PC-9 (cell line): ENCODE measurements at regions not wholly inside any gene's neighbourhood (a gene's known extent, or its start where the extent isn't known, plus 50 kb on each side); places are given as distances from the start of the nearest gene placed in this dataset.

Source experiments
- BruUV-seq: library from RNA; stranded (reverse); fragments of 400-500 nt; replicated peaks from 2 replicates; lab custom pipeline; 2021; lab: Mats Ljungman, UMichigan
- CTCF ChIA-PET: fragments of 300-600 bp; sonication (Branson Sonifier 250); formaldehyde crosslinking; loops from one replicate; lab custom pipeline; 2022; ENCODE audit warnings: antibody characterized with exemption; lab: Charles Lee
- POLR2A ChIA-PET: fragments of 300-600 bp; sonication (Branson Sonifier 250); formaldehyde crosslinking; loops from one replicate; lab custom pipeline; 2022; ENCODE audit warnings: antibody characterized with exemption; ENCODE audit not compliant: unreplicated experiment; lab: Charles Lee
- DNase-seq, 2 experiments: peaks; one replicate each; pipeline versions ENCODE4 v3.0.0 to v3.0.0-alpha.2; 2015 to 2022; ENCODE audit warnings: mixed read lengths in 1 of 2
- H2AFZ ChIP-seq: fragments of 200-600 bp; sonication (generic); 2 replicates; pipeline ENCODE4 v1.8.1; 2017; ENCODE audit warnings: antibody characterized with exemption
- H3F3A ChIP-seq: fragments of 200-600 bp; sonication (generic); 2 replicates; pipeline ENCODE4 v1.8.1; 2017; ENCODE audit warnings: antibody characterized with exemption, mild to moderate bottlenecking, low read depth; ENCODE audit not compliant: insufficient read depth
- H3K27ac ChIP-seq: fragments of 200-600 bp; sonication (generic); 2 replicates; pipeline ENCODE4 v1.6.1; 2016; ENCODE audit warnings: mixed run types
- H3K27me3 ChIP-seq: fragments of 200-600 bp; sonication (generic); 2 replicates; pipeline ENCODE4 v1.6.1; 2016; ENCODE audit warnings: low read depth, mixed run types; ENCODE audit not compliant: insufficient read depth
- H3K36me3 ChIP-seq: fragments of 200-600 bp; sonication (generic); 2 replicates; pipeline ENCODE4 v1.6.1; 2016; ENCODE audit warnings: low read depth, mixed run types
- H3K4me1 ChIP-seq: fragments of 200-600 bp; sonication (generic); replicated peaks from 2 replicates; pipeline ENCODE4 v1.6.1; 2016; ENCODE audit warnings: mixed run types; ENCODE audit not compliant: insufficient read depth
- H3K4me2 ChIP-seq: fragments of 200-600 bp; sonication (generic); 2 replicates; pipeline ENCODE4 v1.6.1; 2017; ENCODE audit warnings: mixed run types
- H3K4me3 ChIP-seq: fragments of 200-600 bp; sonication (generic); 2 replicates; pipeline ENCODE4 v1.6.1; 2016; ENCODE audit warnings: mixed run types
- H3K79me2 ChIP-seq: fragments of 200-600 bp; sonication (generic); 2 replicates; pipeline ENCODE4 v1.6.1; 2017; ENCODE audit warnings: low read depth, mixed run types
- H3K9me2 ChIP-seq: fragments of 200-600 bp; sonication (generic); 2 replicates; pipeline ENCODE4 v1.8.1; 2017; ENCODE audit warnings: mild to moderate bottlenecking; ENCODE audit not compliant: insufficient read depth
- H3K9me3 ChIP-seq: fragments of 200-600 bp; sonication (generic); 2 replicates; pipeline ENCODE4 v1.8.1; 2016; ENCODE audit warnings: low read depth; ENCODE audit not compliant: insufficient read depth
- H4K20me1 ChIP-seq: fragments of 200-600 bp; sonication (generic); 2 replicates; pipeline ENCODE4 v1.8.1; 2017; ENCODE audit not compliant: insufficient read depth
- CTCF ChIP-seq: fragments of 200-600 bp; sonication (generic); conservative IDR thresholded peaks from 2 replicates; pipeline ENCODE4 v1.6.1; 2017; ENCODE audit warnings: mixed run types, antibody characterized with exemption, mild to moderate bottlenecking, moderate library complexity
- EZH2 ChIP-seq: fragments of 200-600 bp; sonication (generic); IDR thresholded peaks from 2 replicates; pipeline ENCODE4 v1.8.0; 2017; ENCODE audit warnings: antibody characterized with exemption, low read depth
- intact Hi-C: fragments of 100-400 bp; cut with micrococcal nuclease; formaldehyde crosslinking; loops from one replicate; pipeline ENCODE4 v1.10.0; 2022; ENCODE audit not compliant: unreplicated experiment

GRCh38 chr11:104688731-104689130 lies 209.5 kb downstream of the CASP12 start:
- Histone ChIP-seq H3K27me3 (no peaks in the 10 kb centered on the region), H3K9me2 (no peaks in the 10 kb centered on the region), H3K79me2 (no peaks in the 10 kb centered on the region), H3K36me3 (no peaks in the 10 kb centered on the region), H3K4me1 (no peaks in the 10 kb centered on the region), H2AFZ (no peak overlapping the region), H3K4me3 (no peak overlapping the region), H3K27ac (no peak overlapping the region), H3K9me3 (no peaks in the 10 kb centered on the region; the same call in 1 of the 2 replicates), H3K4me2 (no peak overlapping the region), H3F3A (no peaks in the 10 kb centered on the region), H4K20me1 (no peaks in the 10 kb centered on the region)
- no TSS peak for BruUV-seq
- ChIA-PET POLR2A (no interaction called here), CTCF (no interaction called here)
- DNase-seq, result no peak
- intact Hi-C loops, result no loop called here
- TF ChIP-seq EZH2, result no peak
- no peak for TF ChIP-seq CTCF

GRCh38 chr11:104682206-104682605 lies 216.1 kb downstream of the CASP12 start:
- no peaks in the 10 kb centered on the region for H3K4me1 ChIP-seq
- TF ChIP-seq EZH2 (no peak), CTCF (no peak)
- no peaks in the 10 kb centered on the region; the same call in 1 of the 2 replicates for H3K9me2 ChIP-seq
- H3K4me3 ChIP-seq, result no peak overlapping the region
- H3K27ac ChIP-seq, result no peak overlapping the region
- H3K36me3 ChIP-seq, result no peaks in the 10 kb centered on the region
- POLR2A ChIA-PET, result no interaction called here
- intact Hi-C loops, result no loop called here
- no peaks in the 10 kb centered on the region for H3F3A ChIP-seq
- H3K4me2 ChIP-seq, result no peak overlapping the region
- no peaks in the 10 kb centered on the region for H3K27me3 ChIP-seq
- no peaks in the 10 kb centered on the region; the same call in none of the 2 replicates for H3K9me3 ChIP-seq
- BruUV-seq, result no TSS peak
- DNase-seq, result no peak
- no peak overlapping the region for H2AFZ ChIP-seq
- no peaks in the 10 kb centered on the region for H4K20me1 ChIP-seq
- CTCF ChIA-PET, result no interaction called here
- H3K79me2 ChIP-seq, result no peaks in the 10 kb centered on the region

GRCh38 chr11:104679258-104679657 lies 219.0 kb downstream of the CASP12 start:
- CTCF ChIA-PET, result no interaction called here
- Histone ChIP-seq H3K27me3 (no peaks in the 10 kb centered on the region), H3K9me3 (no peaks in the 10 kb centered on the region; the same call in 1 of the 2 replicates), H3K4me2 (no peak overlapping the region), H3K36me3 (no peaks in the 10 kb centered on the region), H3K79me2 (no peaks in the 10 kb centered on the region), H3F3A (no peaks in the 10 kb centered on the region), H3K4me3 (no peak overlapping the region), H2AFZ (no peak overlapping the region), H3K9me2 (peaks cover 3% of the 10 kb centered on the region; the same call in 1 of the 2 replicates), H3K4me1 (no peaks in the 10 kb centered on the region), H3K27ac (no peak overlapping the region), H4K20me1 (no peaks in the 10 kb centered on the region)
- no TSS peak for BruUV-seq
- POLR2A ChIA-PET, result no interaction called here
- intact Hi-C loops, result no loop called here
- DNase-seq, result no peak
- no peak for TF ChIP-seq EZH2
- no peak for TF ChIP-seq CTCF
